A549 (cell line): ENCODE measurements at regions not wholly inside any gene's neighbourhood (a gene's known extent, or its start where the extent isn't known, plus 50 kb on each side); places are given as distances from the start of the nearest gene placed in this dataset.

Experiments used
- ATAC-seq, 2 experiments: fragments of 200-7000 bp in 1 of 2; fragments of >200 bp in 1 of 2; cut with Nextera tagmentation in 1 of 2; cut with Tn5 transposase in 1 of 2; 3 replicates each; pipeline versions ENCODE4 v1.8.0 to v1.9.1; 2018 to 2020; ENCODE audit warnings: mild to moderate bottlenecking in 1 of 2, moderate library complexity in 1 of 2
- CTCF ChIA-PET: fragments of 300-600 bp; sonication (Branson Sonifier 250); formaldehyde crosslinking; extraction: SDS; loops from one replicate; lab custom pipeline; 2021; ENCODE audit warnings: antibody characterized with exemption, inconsistent platforms; lab: Yijun Ruan, JAX
- POLR2A ChIA-PET: fragments of 350-600 bp; formaldehyde crosslinking; extraction: SDS; loops from one replicate; lab custom pipeline; 2021; ENCODE audit warnings: antibody characterized with exemption, inconsistent platforms; lab: Yijun Ruan, JAX
- DNase-seq, 2 experiments: peaks; one replicate each; pipeline versions ENCODE4 v3.0.0 to v3.0.0-alpha.2; 2011 to 2016; ENCODE audit warnings: low read depth in 1 of 2, low spot score in 1 of 2
- FAIRE-seq: peaks from 2 replicates; lab custom pipeline; 2011; peaks lifted over from hg19 to GRCh38; lab: Jason Lieb, UNC
- H3K27ac ChIP-seq, 2 experiments: fragments of >200 bp; sonication (Bioruptor Twin); formaldehyde crosslinking; 3 replicates each; pipeline ENCODE4 v1.5.1; 2016 to 2017
- H3K4me1 ChIP-seq: fragments of >200 bp; sonication (Bioruptor Twin); formaldehyde crosslinking; 3 replicates; pipeline ENCODE4 v1.6.1; 2016
- H3K4me2 ChIP-seq: fragments of >200 bp; sonication (Bioruptor Twin); formaldehyde crosslinking; 3 replicates; pipeline ENCODE4 v1.6.1; 2016
- H3K4me3 ChIP-seq: fragments of >200 bp; sonication (Bioruptor Twin); formaldehyde crosslinking; 3 replicates; pipeline ENCODE4 v1.5.1; 2016
- H3K9me3 ChIP-seq: fragments of >200 bp; sonication (Bioruptor Twin); formaldehyde crosslinking; 3 replicates; pipeline ENCODE4 v1.6.1; 2016
- BHLHE40 ChIP-seq: IDR thresholded peaks from 2 replicates; pipeline ENCODE4 v1.6.1; 2012; ENCODE audit warnings: low read depth, low read length, inconsistent platforms
- CEBPB ChIP-seq, 2 experiments: fragments of >200 bp in 1 of 2; sonication (Bioruptor Twin) in 1 of 2; formaldehyde crosslinking in 1 of 2; IDR thresholded peaks; 2 replicates each; pipeline ENCODE4 v1.6.1; 2012 to 2016
- CHD2 ChIP-seq: fragments of 150-350 bp; IDR thresholded peaks from 2 replicates; pipeline ENCODE4 v1.6.1; 2014; ENCODE audit warnings: low read length; ENCODE audit not compliant: partially characterized antibody
- CHD4 ChIP-seq: fragments of 200-600 bp; sonication (generic); IDR thresholded peaks from 2 replicates; pipeline ENCODE4 v1.6.1; 2016; ENCODE audit warnings: antibody characterized with exemption, mild to moderate bottlenecking, borderline replicate concordance
- EHF ChIP-seq: fragments of 250-450 bp; sonication (Bioruptor Pico); IDR thresholded peaks from 2 replicates; pipeline ENCODE4 v1.5.0; 2020; ENCODE audit warnings: mild to moderate bottlenecking
- FOSB ChIP-seq: fragments of 250-450 bp; sonication (Bioruptor Pico); IDR thresholded peaks from 2 replicates; pipeline ENCODE4 v1.5.0; 2020; ENCODE audit warnings: mild to moderate bottlenecking, moderate library complexity
- FOSL2 ChIP-seq, 2 experiments: fragments of 450-650 bp in 1 of 2; fragments of >200 bp in 1 of 2; sonication (Bioruptor Twin) in 1 of 2; formaldehyde crosslinking; IDR thresholded peaks; 2 replicates each; pipeline versions ENCODE4 v1.5.0 to v1.6.1; 2016 to 2020; ENCODE audit warnings: mild to moderate bottlenecking in 1 of 2, moderate library complexity in 1 of 2
- HDAC2 ChIP-seq: fragments of 200-600 bp; sonication (generic); IDR thresholded peaks from 2 replicates; pipeline ENCODE4 v1.6.1; 2016
- HOXB5 ChIP-seq: fragments of 250-450 bp; sonication (Bioruptor Pico); IDR thresholded peaks from 2 replicates; pipeline ENCODE4 v1.5.0; 2020; ENCODE audit warnings: mild to moderate bottlenecking, moderate library complexity
- JUNB ChIP-seq: fragments of >200 bp; sonication (Bioruptor Twin); formaldehyde crosslinking; IDR thresholded peaks from 2 replicates; pipeline ENCODE4 v1.6.1; 2016
- KDM1A ChIP-seq: fragments of 200-600 bp; sonication (generic); IDR thresholded peaks from 2 replicates; pipeline ENCODE4 v1.6.1; 2016; ENCODE audit warnings: low read depth, mild to moderate bottlenecking
- MAFK ChIP-seq: fragments of 450-650 bp; IDR thresholded peaks from 2 replicates; pipeline ENCODE4 v1.6.1; 2014; ENCODE audit not compliant: partially characterized antibody
- MAZ ChIP-seq: fragments of 150-350 bp; IDR thresholded peaks from 2 replicates; pipeline ENCODE4 v1.6.1; 2014; ENCODE audit warnings: antibody characterized with exemption, low read depth, low read length, borderline replicate concordance
- NPAS2 ChIP-seq: fragments of 250-450 bp; sonication (Bioruptor Pico); IDR thresholded peaks from 2 replicates; pipeline ENCODE4 v1.8.0; 2022; ENCODE audit warnings: mild to moderate bottlenecking, moderate library complexity, borderline replicate concordance
- NR3C1 ChIP-seq: fragments of >200 bp; sonication (Bioruptor Twin); formaldehyde crosslinking; IDR thresholded peaks from 3 replicates; pipeline ENCODE4 v1.6.1; 2017
- PHF8 ChIP-seq: fragments of 200-600 bp; sonication (generic); IDR thresholded peaks from 2 replicates; pipeline ENCODE4 v1.6.1; 2016; ENCODE audit warnings: low read depth, mild to moderate bottlenecking, antibody characterized with exemption, moderate library complexity, borderline replicate concordance
- SMC3 ChIP-seq: fragments of >200 bp; sonication (Bioruptor Twin); formaldehyde crosslinking; IDR thresholded peaks from 3 replicates; pipeline ENCODE4 v1.6.1; 2018; ENCODE audit warnings: inconsistent platforms
- TFCP2L1 ChIP-seq: fragments of 250-450 bp; sonication (Bioruptor Pico); IDR thresholded peaks from 2 replicates; pipeline ENCODE4 v1.5.0; 2021; ENCODE audit warnings: mild to moderate bottlenecking
- ZC3H11A ChIP-seq: fragments of 450-650 bp; IDR thresholded peaks from 2 replicates; pipeline ENCODE4 v1.6.1; 2014; ENCODE audit warnings: antibody characterized with exemption, mild to moderate bottlenecking
- ZFP36 ChIP-seq: fragments of 450-650 bp; IDR thresholded peaks from 2 replicates; pipeline ENCODE4 v1.6.1; 2014; ENCODE audit warnings: borderline replicate concordance; ENCODE audit not compliant: partially characterized antibody
- WGBS: methylation state at CpG from one replicate; pipeline ENCODE4 v1.1.6; 2017; ENCODE audit errors: missing lambda C conversion rate; 5-methylcytosine and 5-hydroxymethylcytosine counted together
- TF ChIP-seq, protein P1 (sequence below): fragments of >200 bp; sonication (Bioruptor Twin); formaldehyde crosslinking; IDR thresholded peaks from 3 replicates; pipeline ENCODE4 v1.6.1; 2016
- TF ChIP-seq, protein P2 (sequence below): fragments of >200 bp; sonication (Bioruptor Twin); formaldehyde crosslinking; IDR thresholded peaks from 2 replicates; pipeline ENCODE4 v1.6.1; 2016

- FAIRE-seq (no peak), DNase-seq (no peak), ATAC-seq (no peak)
- Histone ChIP-seq H3K4me3 (no peak overlapping the region), H3K27ac (no peak overlapping the region), H3K9me3 (no peaks in the 10 kb centered on the region), H3K4me1 (no peaks in the 10 kb centered on the region), H3K4me2 (no peak overlapping the region)
- ChIA-PET CTCF (interaction anchor here (1.0 kb wide), 1 partner anchor 183 kb away, joined by 3 read pairs; no protein-coding TSS in a partner anchor), POLR2A (no interaction called here)
- 76% methylated on average over 3 of the region's 3 CpGs for WGBS
- no peak for TF ChIP-seq SMC3
- TF ChIP-seq, protein P1, sequence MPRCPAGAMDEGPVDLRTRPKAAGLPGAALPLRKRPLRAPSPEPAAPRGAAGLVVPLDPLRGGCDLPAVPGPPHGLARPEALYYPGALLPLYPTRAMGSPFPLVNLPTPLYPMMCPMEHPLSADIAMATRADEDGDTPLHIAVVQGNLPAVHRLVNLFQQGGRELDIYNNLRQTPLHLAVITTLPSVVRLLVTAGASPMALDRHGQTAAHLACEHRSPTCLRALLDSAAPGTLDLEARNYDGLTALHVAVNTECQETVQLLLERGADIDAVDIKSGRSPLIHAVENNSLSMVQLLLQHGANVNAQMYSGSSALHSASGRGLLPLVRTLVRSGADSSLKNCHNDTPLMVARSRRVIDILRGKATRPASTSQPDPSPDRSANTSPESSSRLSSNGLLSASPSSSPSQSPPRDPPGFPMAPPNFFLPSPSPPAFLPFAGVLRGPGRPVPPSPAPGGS, result no peak
- TF ChIP-seq MAFK, result no peak
These were observed 558.7 kb downstream of the SPRY1 start for GRCh38 chr4:123955167-123955800.

GRCh38 chr4:123956204-123956603 lies 559.6 kb downstream of the SPRY1 start:
- H3K4me3 ChIP-seq, result no peak overlapping the region
- WGBS, result 60% methylated on average over 3 of the region's 7 CpGs
- ChIA-PET POLR2A (no interaction called here), CTCF (no interaction called here)
- ATAC-seq (no peak), FAIRE-seq (no peak), DNase-seq (no peak)
- no peaks in the 10 kb centered on the region for H3K9me3 ChIP-seq
- H3K27ac ChIP-seq, result no peak overlapping the region
- no peak overlapping the region for H3K4me2 ChIP-seq
- H3K4me1 ChIP-seq, result no peaks in the 10 kb centered on the region
- TF ChIP-seq NPAS2, result no peak
- no peak for TF ChIP-seq PHF8
- TF ChIP-seq CHD4, result no peak
- TF ChIP-seq EHF (CRISPR knock-in tag), result no peak
- no peak for TF ChIP-seq FOSL2 (IDR thresholded peaks at IDR 0.05)
- no peak for TF ChIP-seq FOSL2 (CRISPR knock-in tag; IDR thresholded peaks at IDR 0.05)
- no peak for TF ChIP-seq MAFK
- no peak for TF ChIP-seq FOSB
- TF ChIP-seq BHLHE40, result no peak
- TF ChIP-seq MAZ, result no peak
- TF ChIP-seq CEBPB (IDR thresholded peaks at IDR 0.05), result no peak
- TF ChIP-seq SMC3, result no peak
- TF ChIP-seq HDAC2, result no peak
- TF ChIP-seq JUNB, result no peak
- no peak for TF ChIP-seq HOXB5 (CRISPR knock-in tag)
- no peak for TF ChIP-seq ZC3H11A

DNA sequence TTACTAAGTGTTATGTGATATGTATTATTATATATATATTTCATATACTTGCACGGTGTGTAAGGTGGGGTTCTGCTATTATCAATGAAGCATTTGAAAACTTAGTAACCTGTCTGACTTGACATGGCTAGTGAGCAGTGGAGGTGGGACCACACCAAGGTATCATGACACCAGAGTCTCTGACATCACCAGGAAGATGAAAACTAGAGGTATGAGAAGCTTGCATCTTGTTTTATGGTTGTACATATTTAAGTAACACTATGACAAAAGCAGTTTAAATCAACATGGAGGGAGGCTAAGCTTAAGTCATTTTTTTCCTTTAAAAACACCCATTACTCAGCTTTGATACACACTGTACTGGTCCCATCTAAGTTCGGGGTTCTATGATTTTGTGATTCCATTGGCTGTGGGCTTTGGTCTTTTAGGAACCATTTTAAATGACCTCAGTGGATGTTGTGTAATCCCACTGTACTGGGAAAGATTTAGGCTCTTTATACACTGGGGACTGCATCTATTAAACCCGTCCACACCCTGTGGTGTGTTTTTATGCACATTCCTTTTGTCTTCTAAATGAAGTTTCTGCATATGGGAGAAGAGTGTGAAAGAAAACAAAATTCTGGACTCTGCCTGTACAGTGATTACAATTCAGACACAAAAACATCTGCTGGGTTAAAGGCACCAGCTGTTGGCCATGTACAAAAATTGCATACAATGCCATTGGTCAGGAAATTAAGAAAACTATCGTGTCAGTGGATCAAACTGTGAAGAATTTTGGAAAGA lies 570.6 kb downstream of the SPRY1 start:
- WGBS, result 6% methylated on average over 4 of the region's 4 CpGs
- Histone ChIP-seq H3K27ac (no peak overlapping the region), H3K4me3 (no peak overlapping the region), H3K4me1 (no peaks in the 10 kb centered on the region), H3K9me3 (no peaks in the 10 kb centered on the region), H3K4me2 (no peak overlapping the region)
- DNase-seq (no peak), FAIRE-seq (no peak), ATAC-seq (no peak)
- CTCF ChIA-PET, result no interaction called here
- TF ChIP-seq KDM1A (no peak), ZFP36 (no peak), TFCP2L1 (no peak), NR3C1 (no peak), CHD2 (no peak), CEBPB (IDR thresholded peaks at IDR 0.05) (no peak)
- TF ChIP-seq, protein P2, sequence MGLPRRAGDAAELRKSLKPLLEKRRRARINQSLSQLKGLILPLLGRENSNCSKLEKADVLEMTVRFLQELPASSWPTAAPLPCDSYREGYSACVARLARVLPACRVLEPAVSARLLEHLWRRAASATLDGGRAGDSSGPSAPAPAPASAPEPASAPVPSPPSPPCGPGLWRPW, result no peak
- POLR2A ChIA-PET, result no interaction called here
